Natural killer cell (primary cell): ENCODE measurements at regions not wholly inside any gene's neighbourhood (a gene's known extent, or its start where the extent isn't known, plus 50 kb on each side); places are given as distances from the start of the nearest gene placed in this dataset.

ENCODE experiments used
- ATAC-seq, 3 donors: fragments of 150-1000 bp in 2 of 3; fragments of 200-7000 bp in 1 of 3; cut with Tn5 transposase; 1 replicate in 1 of 3; 2 replicates in 2 of 3; pipeline ENCODE4 v1.10.0; 2021; ENCODE audit warnings: mild to moderate bottlenecking in 2 of 3, moderate library complexity in 2 of 3
- DNase-seq, 2 donors: peaks; one replicate each; pipeline versions ENCODE4 v3.0.0 to v3.0.0-alpha.2; 2013 to 2021; ENCODE audit warnings: mixed read lengths in 1 of 2
- H3K27ac ChIP-seq: one replicate; pipeline ENCODE4 v1.5.1; 2013; ENCODE audit warnings: mild to moderate bottlenecking, low read length
- H3K27me3 ChIP-seq: one replicate; pipeline ENCODE4 v1.6.1; 2013; ENCODE audit warnings: low read length; ENCODE audit not compliant: control insufficient read depth, insufficient read depth
- H3K36me3 ChIP-seq: one replicate; pipeline ENCODE4 v1.6.1; 2013; ENCODE audit warnings: low read length; ENCODE audit not compliant: control insufficient read depth, insufficient read depth
- H3K4me1 ChIP-seq: one replicate; pipeline ENCODE4 v1.6.1; 2013; ENCODE audit warnings: low read length; ENCODE audit not compliant: control insufficient read depth, insufficient read depth
- H3K4me3 ChIP-seq: one replicate; pipeline ENCODE4 v1.5.1; 2013; ENCODE audit warnings: low read length
- H3K9me3 ChIP-seq: one replicate; pipeline ENCODE4 v1.6.1; 2013; ENCODE audit warnings: low read length; ENCODE audit not compliant: control insufficient read depth, insufficient read depth
- H3K27ac Mint-ChIP-seq, 2 donors: one replicate each; pipeline ENCODE4 v1.8.0; 2022; ENCODE audit warnings: mild to moderate bottlenecking in 2 of 2, mixed read lengths in 2 of 2, moderate library complexity in 1 of 2
- H3K27me3 Mint-ChIP-seq, 2 donors: one replicate each; pipeline ENCODE4 v1.8.0; 2022; ENCODE audit warnings: low read depth in 2 of 2, mixed read lengths in 2 of 2
- H3K36me3 Mint-ChIP-seq: one replicate; pipeline ENCODE4 v1.8.0; 2022; ENCODE audit warnings: mixed read lengths
- H3K4me1 Mint-ChIP-seq, 2 donors: one replicate each; pipeline ENCODE4 v1.8.0; 2022; ENCODE audit warnings: mixed read lengths in 2 of 2
- H3K4me3 Mint-ChIP-seq: one replicate; pipeline ENCODE4 v1.8.0; 2022; ENCODE audit warnings: mild to moderate bottlenecking, moderate library complexity, mixed read lengths
- H3K9me3 Mint-ChIP-seq, 2 donors: one replicate each; pipeline ENCODE4 v1.8.0; 2022; ENCODE audit warnings: mixed read lengths in 2 of 2
- CTCF ChIP-seq: fragments of 200-600 bp; IDR thresholded peaks from one replicate; pipeline ENCODE4 v1.8.0; 2022; ENCODE audit warnings: antibody characterized with exemption
- WGBS: methylation state at CpG from one replicate; pipeline ENCODE4 v1.1.7; 2013; ENCODE audit warnings: missing lambda C conversion rate; ENCODE audit not compliant: insufficient coverage; 5-methylcytosine and 5-hydroxymethylcytosine counted together
- intact Hi-C: fragments of 100-400 bp; cut with micrococcal nuclease; formaldehyde crosslinking; loops from one replicate; pipeline ENCODE4 v1.14.2; 2022

- no peak for ATAC-seq
- Mint-ChIP-seq H3K27ac (no peak overlapping the region), H3K4me3 (no peak overlapping the region), H3K4me1 (no peaks in the 10 kb centered on the region), H3K9me3 (no peaks in the 10 kb centered on the region), H3K36me3 (no peaks in the 10 kb centered on the region), H3K27me3 (peaks cover 14 to 17% of the 10 kb centered on the region in 2 donors)
- no peaks in the 10 kb centered on the region for H3K36me3 ChIP-seq
- WGBS = 93% methylated on average over 20 of the region's 21 CpGs
- no peaks in the 10 kb centered on the region for H3K9me3 ChIP-seq
- TF ChIP-seq CTCF = no peak
- no peak overlapping the region for H3K27ac ChIP-seq
- intact Hi-C loops = no loop called here
- DNase-seq = no peak
- H3K4me1 ChIP-seq = peaks cover 8% of the 10 kb centered on the region
- no peak overlapping the region for H3K4me3 ChIP-seq
- peaks cover 3% of the 10 kb centered on the region for H3K27me3 ChIP-seq
Observed at GRCh38 chr6:163634211-163635171, 220.0 kb downstream of the QKI start.

- 53% methylated on average over 22 of the region's 22 CpGs for WGBS
- no peak for TF ChIP-seq CTCF
- peaks cover 8% of the 10 kb centered on the region for H3K4me1 ChIP-seq
- Mint-ChIP-seq H3K27me3 (peaks cover 17% of the 10 kb centered on the region in 2 donors), H3K4me3 (no peak overlapping the region), H3K4me1 (no peaks in the 10 kb centered on the region), H3K9me3 (no peaks in the 10 kb centered on the region), H3K36me3 (no peaks in the 10 kb centered on the region), H3K27ac (no peak overlapping the region)
- H3K9me3 ChIP-seq = no peaks in the 10 kb centered on the region
- ATAC-seq (no peak), DNase-seq (no peak)
- intact Hi-C loops = no loop called here
- H3K4me3 ChIP-seq = no peak overlapping the region
- peaks cover 3% of the 10 kb centered on the region for H3K27me3 ChIP-seq
- no peaks in the 10 kb centered on the region for H3K36me3 ChIP-seq
- H3K27ac ChIP-seq = no peak overlapping the region
Observed at GRCh38 chr6:163630991-163631390, 216.5 kb downstream of the QKI start.

GRCh38 chr6:163630572-163630971 lies 216.1 kb downstream of the QKI start:
- Mint-ChIP-seq H3K27me3 (peaks cover 17 to 20% of the 10 kb centered on the region in 2 donors), H3K4me1 (no peaks in the 10 kb centered on the region), H3K4me3 (no peak overlapping the region), H3K36me3 (no peaks in the 10 kb centered on the region), H3K9me3 (no peaks in the 10 kb centered on the region), H3K27ac (no peak overlapping the region)
- no peak for TF ChIP-seq CTCF
- WGBS = 32% methylated on average over 34 of the region's 34 CpGs
- intact Hi-C loops = no loop called here
- peaks cover 8% of the 10 kb centered on the region for H3K4me1 ChIP-seq
- H3K27me3 ChIP-seq = peaks cover 3% of the 10 kb centered on the region
- H3K4me3 ChIP-seq = no peak overlapping the region
- H3K9me3 ChIP-seq = no peaks in the 10 kb centered on the region
- H3K36me3 ChIP-seq = no peaks in the 10 kb centered on the region
- ATAC-seq = peak in 1 of 3 donors; percentile 39
- DNase-seq = no peak
- no peak overlapping the region for H3K27ac ChIP-seq
